Hepatocyte (in vitro differentiated cells): ENCODE measurements at regions not wholly inside any gene's neighbourhood (a gene's known extent, or its start where the extent isn't known, plus 50 kb on each side); places are given as distances from the start of the nearest gene placed in this dataset.

Experiments used
- CTCF ChIP-seq: fragments of 200-600 bp; sonication (generic); IDR thresholded peaks from 2 replicates; pipeline ENCODE4 v1.5.1; 2016; ENCODE audit warnings: antibody characterized with exemption, mild to moderate bottlenecking; ENCODE audit not compliant: poor library complexity
- EZH2 ChIP-seq: fragments of 200-600 bp; sonication (generic); IDR thresholded peaks from 2 replicates; pipeline ENCODE4 v1.6.1; 2016; ENCODE audit warnings: antibody characterized with exemption, mild to moderate bottlenecking, borderline replicate concordance
- EZH2phosphoT487 ChIP-seq: fragments of 200-600 bp; sonication (generic); IDR thresholded peaks from one replicate; pipeline ENCODE4 v1.6.1; 2018; ENCODE audit warnings: antibody characterized with exemption, mild to moderate bottlenecking, low read depth, moderate library complexity; ENCODE audit not compliant: unreplicated experiment, severe bottlenecking

- no peak for TF ChIP-seq CTCF
- TF ChIP-seq EZH2phosphoT487 = no peak
- TF ChIP-seq EZH2 = no peak
Measured at GRCh38 chr2:150188800-150189199, 298.7 kb downstream of the RND3 start.
